Amygdala (tissue), 56 donors: ENCODE measurements at regions not wholly inside any gene's neighbourhood (a gene's known extent, or its start where the extent isn't known, plus 50 kb on each side); places are given as distances from the start of the nearest gene placed in this dataset.

Experiments used
- DNase-seq, 56 donors: peaks; one replicate each; lab custom pipeline; 2025; lab: John Stamatoyannopoulos, UW

DNA sequence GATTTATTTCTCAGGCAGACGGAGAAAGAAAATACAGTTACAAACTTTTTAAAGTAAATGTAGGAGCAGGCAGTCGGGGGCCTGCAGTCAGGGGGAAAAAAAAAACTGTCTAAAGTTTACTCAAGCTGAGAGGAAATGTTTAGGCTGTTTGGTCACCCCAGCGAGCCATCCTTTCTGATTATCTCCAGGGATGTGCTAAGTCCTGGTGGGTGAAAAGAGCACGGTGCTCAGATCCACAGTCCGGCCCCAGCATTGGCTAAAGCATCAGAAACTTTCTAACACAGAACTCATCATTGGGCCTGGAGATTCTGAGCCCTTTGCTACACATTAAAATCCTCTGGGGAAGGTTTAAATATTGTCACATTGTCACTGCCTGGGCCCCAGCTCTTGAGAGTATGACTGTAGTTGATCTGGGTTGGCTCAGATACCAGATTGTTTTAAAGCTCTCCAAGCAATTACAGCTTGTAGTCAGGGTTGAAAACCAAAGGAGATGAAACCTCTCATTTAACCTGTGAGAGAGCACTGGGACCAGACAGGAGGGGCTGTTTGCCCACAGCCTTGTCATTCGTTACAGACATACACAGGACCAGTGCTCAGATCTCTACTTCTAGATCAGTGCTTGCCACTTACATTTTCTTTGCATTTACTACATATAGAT lies 131.1 kb upstream of the HTR2A start:
- DNase-seq: no peak

DNA sequence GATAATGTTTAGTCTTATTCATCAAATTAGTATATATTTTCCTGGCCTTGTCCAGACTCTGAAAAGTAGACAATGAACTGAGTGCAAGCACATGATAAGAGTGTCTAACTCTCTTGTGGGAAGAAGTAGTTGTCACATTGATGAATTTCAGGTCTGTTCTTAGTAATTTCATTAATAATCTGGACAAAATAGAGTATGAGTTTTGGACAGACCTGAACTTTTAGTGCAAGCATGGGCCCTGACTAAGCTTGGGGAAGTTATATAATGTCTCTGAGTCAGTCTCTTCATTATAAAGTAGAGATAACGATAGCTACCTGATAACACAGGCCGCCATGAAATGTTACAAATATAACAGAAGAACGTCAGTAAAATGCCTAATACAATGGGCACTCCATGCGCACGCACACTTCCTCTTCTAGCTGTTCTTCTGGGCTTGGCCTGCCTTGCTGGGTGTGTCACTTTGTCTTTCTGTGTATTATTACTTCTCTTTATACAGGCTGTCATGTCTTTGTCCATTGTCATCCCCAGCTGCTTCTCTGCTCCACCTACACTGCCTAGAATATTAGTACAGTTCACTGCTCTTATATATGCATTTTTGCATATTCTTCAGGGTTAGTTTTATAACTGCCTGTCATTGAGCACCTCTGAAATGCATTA lies 129.1 kb upstream of the HTR2A start:
- DNase-seq: no peak

DNA sequence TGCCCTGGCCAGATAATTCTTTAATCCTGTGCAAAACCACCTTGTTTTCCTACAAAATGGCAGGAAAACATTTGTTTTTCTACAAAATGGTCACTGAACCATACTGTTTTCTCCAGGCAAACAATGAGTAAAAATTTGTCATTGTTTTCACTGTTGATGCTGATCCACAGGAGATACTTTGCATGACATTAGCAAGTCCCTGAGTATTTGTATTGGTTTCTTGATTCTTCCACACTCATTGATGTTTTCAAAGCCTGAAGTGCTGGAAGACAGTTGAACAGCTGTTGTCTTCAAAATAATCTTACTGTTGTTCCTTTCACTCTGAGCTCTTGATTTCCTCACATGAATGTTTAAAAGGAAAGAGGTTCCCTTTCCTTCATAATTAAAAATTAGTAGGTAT lies 123.1 kb upstream of the HTR2A start:
- no peak for DNase-seq

DNA sequence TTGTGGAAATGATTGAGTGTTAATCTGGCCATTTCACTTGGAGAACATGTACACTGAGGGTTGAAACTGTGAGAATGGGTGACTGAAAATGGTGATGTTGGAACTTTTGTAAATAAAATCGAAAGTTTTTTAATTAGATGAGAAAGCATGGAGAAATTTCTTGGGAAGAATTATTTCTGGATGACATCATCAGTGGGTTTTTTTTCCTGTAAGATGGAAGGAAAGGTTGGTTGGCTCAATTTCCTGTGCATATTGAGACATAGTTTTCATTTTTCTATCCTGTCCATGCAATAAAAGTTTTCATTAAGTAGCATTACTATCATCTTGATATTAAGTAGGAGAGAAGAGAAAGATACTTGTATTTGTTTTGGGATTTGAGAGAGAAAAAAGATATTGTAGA lies 120.6 kb upstream of the HTR2A start:
- DNase-seq: no peak

DNA sequence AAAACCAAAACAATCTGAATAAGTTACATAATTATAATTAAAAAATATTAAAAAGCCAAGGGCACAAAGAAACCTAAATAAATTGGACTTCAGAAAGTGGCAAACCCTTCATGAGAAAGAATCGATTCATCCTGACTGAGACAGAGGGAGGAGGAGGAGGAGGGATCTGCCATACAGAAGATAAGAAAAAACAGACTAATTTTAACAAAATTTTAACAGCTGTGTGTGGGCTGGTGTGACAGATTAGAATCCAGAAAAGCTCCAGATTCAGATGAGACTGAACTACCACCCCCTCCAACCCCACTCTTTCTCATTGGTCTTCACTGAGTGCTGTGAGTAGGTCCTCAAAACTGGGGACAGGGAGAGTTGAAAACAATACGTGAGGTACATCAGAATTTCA lies 111.5 kb upstream of the HTR2A start:
- peak in 3 of 56 donors; percentile 4 to 6 (median 4) for DNase-seq

DNA sequence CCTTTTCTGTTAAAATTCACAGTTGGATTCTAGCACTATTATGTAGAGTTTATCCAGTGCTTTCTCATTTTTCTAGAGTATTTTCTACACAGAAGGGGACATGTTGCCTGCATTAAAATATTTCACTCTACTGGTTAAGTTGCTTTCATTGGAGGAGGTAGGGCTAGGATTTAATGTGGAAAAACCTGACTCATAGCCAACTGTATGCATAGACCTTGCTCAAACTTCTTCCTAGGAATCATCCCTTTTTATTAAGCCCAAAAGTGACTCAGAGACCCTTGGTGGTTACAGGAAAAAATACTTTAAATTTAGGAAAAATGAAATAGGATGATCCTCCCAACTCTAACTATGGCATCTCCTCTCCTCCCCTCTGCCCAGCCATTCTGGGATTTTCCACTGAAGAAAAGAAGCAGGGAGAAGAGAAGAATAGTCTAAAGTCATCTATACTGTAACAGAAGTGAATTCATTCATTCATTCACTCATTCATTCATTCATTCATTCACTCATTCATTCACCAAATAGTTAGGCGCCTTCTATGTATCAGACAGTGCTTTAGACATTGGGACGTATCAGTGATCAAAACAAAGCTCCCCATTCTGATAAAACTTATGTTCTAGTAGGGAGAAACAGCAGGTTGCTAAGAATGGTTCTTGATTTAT lies 109.0 kb upstream of the HTR2A start:
- no peak for DNase-seq

DNA sequence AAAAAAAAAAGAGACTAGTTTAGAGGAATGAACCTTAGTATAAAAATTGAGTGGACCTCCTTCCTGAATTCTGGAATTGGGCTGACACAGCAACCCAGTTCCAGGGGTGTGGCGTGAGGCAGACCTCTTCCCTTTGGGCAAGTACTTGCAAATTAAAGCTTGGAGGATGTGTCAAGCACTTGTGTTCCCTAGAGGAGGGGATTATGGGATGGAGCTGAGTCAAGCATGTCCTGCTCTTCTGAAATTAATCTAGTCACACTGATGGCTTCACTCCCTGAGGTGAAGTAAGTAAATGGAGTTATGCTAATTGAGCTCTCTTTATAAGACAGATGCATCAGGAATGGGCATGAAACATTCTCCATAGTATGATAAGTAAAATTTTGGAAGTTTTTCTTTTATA lies 107.7 kb upstream of the HTR2A start:
- no peak for DNase-seq

DNA sequence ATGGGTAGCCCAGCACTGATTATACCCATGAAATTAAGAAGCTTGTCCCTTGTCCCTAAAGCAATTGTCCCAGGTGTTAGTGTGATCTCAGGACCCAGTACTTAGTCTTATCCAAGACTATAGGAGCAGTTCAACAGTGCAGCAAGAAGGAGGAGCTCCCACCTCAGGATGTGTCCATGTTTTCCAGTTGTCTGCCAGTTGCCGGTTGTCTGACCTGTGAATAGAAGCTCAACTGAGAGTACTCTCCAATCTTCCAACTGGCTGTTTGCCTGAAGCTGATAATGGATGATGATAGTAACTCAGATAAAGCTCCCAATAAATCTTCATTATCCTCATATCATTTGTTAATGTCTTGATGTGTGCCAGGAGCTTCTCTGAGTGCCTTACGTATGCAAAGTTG lies 107.2 kb upstream of the HTR2A start:
- DNase-seq: no peak

DNA sequence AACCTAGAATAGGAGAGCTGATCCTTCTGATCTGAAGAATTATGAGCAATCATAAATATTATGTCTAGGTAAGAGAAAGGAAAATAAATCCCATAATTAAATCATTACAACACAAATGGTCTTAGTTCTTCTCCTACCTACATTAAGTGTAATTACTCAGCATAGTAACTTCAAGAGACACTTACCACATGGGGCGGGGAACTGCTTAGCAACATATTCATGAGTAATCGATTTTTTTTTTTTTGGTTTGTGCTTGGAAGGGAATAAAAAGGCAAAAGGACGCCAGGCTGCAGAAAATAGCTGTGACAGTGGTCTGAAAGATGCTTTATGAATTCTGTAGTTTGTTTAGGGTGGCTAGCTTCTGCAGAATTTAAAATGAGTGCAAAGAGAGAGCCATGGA lies 103.3 kb upstream of the HTR2A start:
- DNase-seq: no peak

DNA sequence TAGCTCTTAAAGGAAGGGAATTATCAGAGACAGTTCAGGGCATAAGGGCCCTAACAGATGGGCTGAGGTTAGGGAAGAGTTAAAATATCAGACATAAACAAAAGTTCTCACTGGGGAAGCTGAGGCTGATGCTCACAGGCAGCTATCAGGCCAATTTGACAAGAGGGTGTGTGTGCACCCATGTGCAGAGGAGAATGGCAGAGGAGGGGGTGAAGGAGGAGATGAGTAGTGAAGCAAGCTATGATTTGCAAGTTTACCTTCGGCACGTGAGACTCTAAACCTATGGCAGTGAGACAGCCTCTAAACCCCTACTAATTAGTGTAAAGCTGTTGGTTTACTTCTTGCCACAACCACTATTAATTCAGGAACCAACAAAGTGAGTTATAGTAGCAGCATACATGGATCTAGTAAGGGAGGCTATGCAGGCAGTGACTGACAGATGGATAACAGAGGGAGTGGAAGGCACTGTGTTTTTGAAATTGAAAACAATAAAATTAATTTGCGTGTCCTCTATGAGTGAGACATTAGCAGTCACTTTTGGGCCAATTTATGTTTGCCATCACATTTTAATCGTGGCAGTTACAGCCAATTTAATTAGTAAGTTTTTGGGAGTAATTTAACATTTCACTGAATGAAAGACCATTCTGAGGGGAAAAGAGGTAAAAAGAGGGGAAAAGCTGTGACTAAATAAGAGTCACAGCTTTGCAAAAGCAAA lies 99.6 kb upstream of the HTR2A start:
- no peak for DNase-seq

DNA sequence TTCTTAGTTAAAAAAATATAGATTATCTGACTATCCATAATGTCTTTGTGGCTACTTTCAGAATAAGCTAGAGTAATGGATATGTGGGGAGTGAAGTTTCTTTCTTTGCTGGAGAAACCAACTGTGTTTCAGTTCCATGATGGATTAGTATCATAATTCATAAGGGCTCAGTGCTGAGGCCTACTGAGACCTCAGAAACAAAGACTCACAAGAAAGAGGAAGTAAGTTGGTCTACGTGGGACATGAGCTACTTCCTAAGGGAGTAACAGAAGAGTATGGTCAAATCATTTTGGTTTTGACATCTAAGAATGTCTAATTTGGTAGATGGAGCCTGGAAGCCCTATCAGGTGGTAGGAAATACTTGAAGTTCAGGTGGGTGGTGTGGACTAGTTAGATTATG lies 99.0 kb upstream of the HTR2A start:
- DNase-seq: no peak

DNA sequence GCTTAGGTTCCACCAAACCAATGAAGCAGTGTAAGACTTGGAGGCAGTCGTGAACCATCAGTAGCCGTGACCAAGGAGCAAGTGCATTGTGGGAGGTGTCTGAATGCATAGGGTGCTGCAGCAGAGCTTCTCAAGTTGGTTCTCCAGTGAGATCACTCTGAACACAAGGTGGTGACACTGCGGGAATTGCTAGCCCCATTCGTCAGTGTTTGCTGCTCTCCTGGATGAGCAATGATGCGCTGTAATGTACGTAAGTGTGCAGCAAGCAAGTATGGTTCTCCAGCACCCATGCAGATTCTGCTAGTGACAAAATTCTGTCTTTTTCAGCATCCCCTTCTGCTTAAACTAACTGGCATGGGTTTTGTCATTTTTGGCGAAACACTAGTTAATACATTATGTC lies 97.6 kb upstream of the HTR2A start:
- DNase-seq: no peak

DNA sequence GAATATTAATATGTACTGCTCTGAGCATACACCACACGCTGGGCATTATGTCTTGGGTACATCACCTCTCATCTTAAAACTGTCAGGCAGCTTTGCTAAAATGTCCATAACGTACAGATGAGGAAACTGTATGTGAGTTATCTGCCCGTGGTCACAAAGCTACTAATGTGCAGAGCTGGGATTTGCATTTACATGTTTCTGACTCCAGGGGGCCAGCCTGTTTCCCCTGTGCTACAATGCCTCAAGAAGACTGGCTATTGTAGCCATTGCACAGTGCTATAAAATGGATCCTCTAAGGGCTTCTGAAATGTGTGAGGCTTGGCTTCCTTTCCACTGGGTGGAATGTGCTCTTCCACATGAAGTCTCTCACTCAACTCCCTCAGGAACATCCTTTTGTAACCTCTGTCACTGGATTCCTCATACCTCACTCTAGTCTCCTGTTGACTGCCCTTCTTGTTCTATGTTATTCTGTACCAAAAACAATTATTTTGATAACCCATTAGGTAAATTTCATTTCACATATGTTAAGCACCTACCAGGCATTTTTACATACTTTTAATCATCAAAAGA lies 95.6 kb upstream of the HTR2A start:
- DNase-seq: no peak

DNA sequence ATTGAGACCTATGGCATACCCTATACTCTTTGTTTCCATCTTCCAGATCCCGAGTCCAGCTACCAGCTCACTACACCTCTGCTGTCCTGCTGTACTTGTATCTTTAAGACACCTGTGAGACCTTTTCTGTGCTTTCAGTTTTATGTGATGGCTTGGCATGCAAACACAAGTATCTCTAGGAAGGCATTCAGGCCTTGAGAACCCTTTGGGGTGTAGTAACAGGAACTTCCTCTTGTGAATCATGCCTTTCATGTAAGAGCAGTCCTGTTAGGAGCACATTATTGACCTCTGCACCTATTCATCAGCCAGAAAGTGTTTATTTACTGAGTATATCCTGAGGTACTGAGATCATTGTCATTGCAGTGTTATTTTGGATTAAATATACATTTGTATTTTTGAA lies 87.0 kb upstream of the HTR2A start:
- DNase-seq: no peak

DNA sequence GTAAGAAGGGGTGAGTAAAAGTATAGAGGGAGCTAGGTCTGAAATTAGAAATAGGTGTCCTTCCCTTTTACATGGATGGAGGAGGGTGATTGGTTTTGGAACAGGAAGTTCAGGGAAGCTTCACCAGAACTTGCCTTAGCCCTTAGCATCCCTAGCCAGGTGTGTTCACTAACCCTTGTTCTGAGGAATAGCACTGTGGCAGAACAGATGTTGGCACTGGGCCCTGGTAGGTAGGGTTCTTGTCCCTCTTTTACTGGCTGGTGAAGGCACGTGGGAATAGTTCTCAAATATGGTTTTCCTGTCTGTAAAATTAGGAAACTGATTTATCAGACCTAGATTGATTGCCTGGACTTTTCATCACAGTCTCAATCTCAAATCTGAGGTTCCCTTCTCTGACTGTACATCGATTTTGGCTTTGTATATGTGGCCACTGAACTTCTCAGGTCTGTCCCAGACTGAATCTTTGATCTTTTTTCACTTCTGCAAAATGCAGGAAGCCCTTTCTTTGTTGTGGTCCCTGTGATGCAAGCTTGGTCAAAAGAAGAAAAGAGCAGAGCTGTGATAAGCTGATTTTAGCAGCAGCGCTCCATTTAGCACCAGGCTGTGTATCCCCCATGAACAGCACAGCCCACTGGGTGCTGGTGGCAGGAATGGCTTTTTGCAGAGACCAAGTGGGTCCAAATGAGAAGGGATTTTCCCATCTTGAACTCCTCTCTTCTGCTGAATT lies 86.2 kb upstream of the HTR2A start:
- DNase-seq: no peak

DNA sequence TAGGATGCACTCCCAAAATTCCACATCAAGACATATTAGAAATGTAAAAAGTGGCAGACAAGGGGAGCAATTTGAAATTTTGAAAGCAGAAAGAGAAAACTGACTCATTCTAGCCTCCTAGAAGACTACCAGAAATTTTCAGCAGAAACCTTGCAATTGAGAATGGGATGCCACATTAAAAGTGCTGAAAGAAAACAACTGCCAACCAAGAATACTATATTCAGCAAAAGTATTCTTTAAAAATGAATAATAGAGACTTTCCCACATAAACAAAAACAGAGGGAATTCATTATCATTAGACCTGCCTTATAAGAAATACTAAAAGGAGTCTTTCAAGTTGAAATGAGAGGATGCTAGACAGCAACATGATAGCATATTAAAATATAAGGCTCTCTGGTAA lies 78.3 kb upstream of the HTR2A start:
- no peak for DNase-seq

DNA sequence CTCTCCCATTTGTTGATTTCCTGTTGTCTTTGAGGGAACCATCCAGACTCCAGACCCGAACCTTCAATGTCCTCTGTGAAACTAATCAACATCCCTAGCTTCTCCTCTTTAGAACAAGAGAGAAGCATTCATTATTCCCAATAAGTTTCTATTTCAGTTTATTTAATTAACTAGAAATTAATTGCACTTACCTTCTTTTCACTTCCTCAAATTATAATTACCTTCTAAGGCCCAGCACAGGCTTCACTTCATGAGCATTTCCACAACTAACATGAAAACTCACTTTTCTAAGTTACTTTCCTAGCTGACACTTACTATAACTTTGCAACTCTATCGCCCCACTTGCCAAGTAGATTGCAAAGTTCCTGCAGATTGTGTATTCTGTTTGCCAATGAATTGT lies 71.6 kb upstream of the HTR2A start:
- no peak for DNase-seq

DNA sequence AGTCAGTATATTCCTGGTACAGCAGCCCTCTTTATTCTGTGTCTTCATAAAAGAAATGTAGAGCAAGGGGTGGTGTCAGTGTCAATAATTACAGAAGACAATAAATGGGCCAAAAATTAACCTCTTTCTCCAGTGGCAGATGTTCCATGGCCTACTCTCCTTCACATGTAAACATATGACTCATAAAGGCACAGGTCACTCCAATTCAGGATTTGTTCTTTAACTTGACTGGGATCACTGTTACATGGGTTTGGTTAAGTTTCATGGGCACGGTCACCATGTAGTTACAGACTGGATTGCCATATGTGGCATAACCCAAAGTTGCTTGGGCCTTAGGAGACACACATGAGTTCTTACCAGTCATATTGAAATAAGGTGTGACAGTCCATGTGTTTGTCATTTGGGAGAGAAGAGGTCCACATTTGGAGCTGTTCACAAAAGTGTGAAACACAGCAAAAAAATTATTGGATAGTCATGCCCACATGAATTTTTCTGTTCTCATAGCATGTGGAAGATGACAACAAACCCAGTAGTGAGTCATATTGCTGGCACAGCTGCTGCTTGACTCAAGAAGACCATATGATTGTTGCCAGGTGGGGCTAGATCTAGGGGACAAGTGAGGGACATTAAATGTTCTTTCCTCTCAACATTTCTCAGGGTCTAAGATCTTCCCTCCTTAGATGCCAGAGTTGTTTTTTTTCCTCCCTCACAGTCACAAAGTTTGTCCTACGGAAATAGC lies 68.1 kb upstream of the HTR2A start:
- DNase-seq: no peak

DNA sequence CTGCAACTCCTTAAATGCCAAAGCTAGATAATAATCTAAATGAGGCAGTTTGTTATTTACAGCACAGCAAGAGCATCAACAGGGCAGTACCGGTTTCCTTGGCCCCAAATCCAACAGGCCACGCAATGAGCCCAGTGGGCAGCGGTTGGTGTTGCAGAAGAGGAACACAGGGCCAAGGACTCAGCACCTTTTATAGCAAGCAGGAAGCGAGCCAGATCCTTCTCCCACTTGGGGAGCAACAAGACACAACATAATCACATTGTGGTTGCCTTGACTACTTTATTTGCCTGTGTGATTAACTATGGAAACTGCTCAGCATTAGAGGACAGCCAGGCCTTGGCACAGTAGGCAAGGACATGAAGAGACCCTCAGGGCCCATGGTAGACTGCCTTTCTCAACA lies 67.1 kb upstream of the HTR2A start:
- DNase-seq: no peak
